GM18909 (cell line): ENCODE measurements at regions not wholly inside any gene's neighbourhood (a gene's known extent, or its start where the extent isn't known, plus 50 kb on each side); places are given as distances from the start of the nearest gene placed in this dataset.

Source experiments
- ATAC-seq: cut with Tn5 transposase; IDR thresholded peaks from one replicate; pipeline ENCODE4 v1.9.1; 2021; ENCODE audit warnings: mild to moderate bottlenecking; ENCODE audit not compliant: unreplicated experiment, poor library complexity

- no peak for ATAC-seq
Observed at GRCh38 chr2:520663-521340, 156.4 kb downstream of the TMEM18 start.

- no peak for ATAC-seq
Observed at GRCh38 chr2:516944-517343, 160.3 kb downstream of the TMEM18 start.

GRCh38 chr2:516131-516530, 161.1 kb downstream of the TMEM18 start:
- no peak for ATAC-seq

- no peak for ATAC-seq
Observed at GRCh38 chr2:515441-516127, 161.6 kb downstream of the TMEM18 start.

- no peak for ATAC-seq
Observed at GRCh38 chr2:513981-514706, 163.1 kb downstream of the TMEM18 start.

- ATAC-seq, result no peak
Observed at GRCh38 chr2:510839-511238, 166.4 kb downstream of the TMEM18 start.

- ATAC-seq, result no peak
Observed at GRCh38 chr2:509888-510287, 167.3 kb downstream of the TMEM18 start.

GRCh38 chr2:508121-508520, 169.1 kb downstream of the TMEM18 start:
- ATAC-seq, result no peak

GRCh38 chr2:506866-507265, 170.3 kb downstream of the TMEM18 start:
- no peak for ATAC-seq

- ATAC-seq, result no peak
Observed at GRCh38 chr2:506451-506850, 170.8 kb downstream of the TMEM18 start.

- ATAC-seq, result no peak
Observed at GRCh38 chr2:505941-506340, 171.3 kb downstream of the TMEM18 start.

GRCh38 chr2:503288-503999, 173.8 kb downstream of the TMEM18 start:
- no peak for ATAC-seq

GRCh38 chr2:502831-503230, 174.4 kb downstream of the TMEM18 start:
- ATAC-seq, result no peak

GRCh38 chr2:501667-502066, 175.5 kb downstream of the TMEM18 start:
- no peak for ATAC-seq

- no peak for ATAC-seq
Observed at GRCh38 chr2:501130-501529, 176.1 kb downstream of the TMEM18 start.

GRCh38 chr2:499726-500125, 177.5 kb downstream of the TMEM18 start:
- ATAC-seq, result no peak

- ATAC-seq, result no peak
Observed at GRCh38 chr2:498493-499178, 178.6 kb downstream of the TMEM18 start.

- no peak for ATAC-seq
Observed at GRCh38 chr2:497770-498492, 179.3 kb downstream of the TMEM18 start.

- no peak for ATAC-seq
Observed at GRCh38 chr2:496729-497128, 180.5 kb downstream of the TMEM18 start.
